Neural progenitor cell (in vitro differentiated cells): ENCODE measurements at regions not wholly inside any gene's neighbourhood (a gene's known extent, or its start where the extent isn't known, plus 50 kb on each side); places are given as distances from the start of the nearest gene placed in this dataset.

Source experiments
- DNase-seq: peaks from one replicate; pipeline ENCODE4 v3.0.0-alpha.2; 2016; ENCODE audit warnings: low spot score
- H2AFZ ChIP-seq: fragments of 200-600 bp; sonication (generic); replicated peaks from 2 replicates; pipeline ENCODE4 v1.6.1; 2016; ENCODE audit warnings: antibody characterized with exemption
- H3F3A ChIP-seq: fragments of 200-600 bp; sonication (generic); 2 replicates; pipeline ENCODE4 v1.6.1; 2016; ENCODE audit warnings: antibody characterized with exemption, low read depth
- H3K27ac ChIP-seq: fragments of 200-600 bp; sonication (generic); 2 replicates; pipeline ENCODE4 v1.5.1; 2016; ENCODE audit warnings: mild to moderate bottlenecking
- H3K27me3 ChIP-seq: fragments of 200-600 bp; sonication (generic); 2 replicates; pipeline ENCODE4 v1.6.1; 2016; ENCODE audit warnings: mild to moderate bottlenecking, moderate library complexity
- H3K36me3 ChIP-seq: fragments of 200-600 bp; sonication (generic); 2 replicates; pipeline ENCODE4 v1.5.1; 2016
- H3K4me1 ChIP-seq: fragments of 200-600 bp; sonication (generic); 2 replicates; pipeline ENCODE4 v1.6.1; 2016; ENCODE audit warnings: mixed run types
- H3K4me2 ChIP-seq: fragments of 200-600 bp; sonication (generic); 2 replicates; pipeline ENCODE4 v1.6.1; 2016
- H3K4me3 ChIP-seq: fragments of 200-600 bp; sonication (generic); 2 replicates; pipeline ENCODE4 v1.5.1; 2016
- H3K79me2 ChIP-seq: fragments of 200-600 bp; sonication (generic); 2 replicates; pipeline ENCODE4 v1.6.1; 2016; ENCODE audit warnings: low read depth
- H3K9ac ChIP-seq: fragments of 200-600 bp; sonication (generic); 2 replicates; pipeline ENCODE4 v1.6.1; 2016
- H3K9me3 ChIP-seq: fragments of 200-600 bp; sonication (generic); 2 replicates; pipeline ENCODE4 v1.5.1; 2016; ENCODE audit warnings: low read depth
- H4K20me1 ChIP-seq: fragments of 200-600 bp; sonication (generic); 2 replicates; pipeline ENCODE4 v1.6.1; 2016; ENCODE audit warnings: low read depth
- H3K27ac Mint-ChIP-seq: 3 replicates; pipeline ENCODE4 v1.8.0; 2021; ENCODE audit warnings: mixed read lengths
- H3K27me3 Mint-ChIP-seq: 2 replicates; pipeline ENCODE4 v1.8.0; 2022; ENCODE audit warnings: low read depth, mild to moderate bottlenecking, inconsistent platforms, moderate library complexity, mixed read lengths; ENCODE audit not compliant: insufficient read depth
- H3K36me3 Mint-ChIP-seq: 3 replicates; pipeline ENCODE4 v1.8.0; 2021; ENCODE audit warnings: mixed read lengths
- H3K4me1 Mint-ChIP-seq: 3 replicates; pipeline ENCODE4 v1.8.0; 2021; ENCODE audit warnings: mixed read lengths
- H3K4me3 Mint-ChIP-seq: 3 replicates; pipeline ENCODE4 v1.8.0; 2021; ENCODE audit warnings: mild to moderate bottlenecking, moderate library complexity, mixed read lengths
- H3K9me3 Mint-ChIP-seq: 3 replicates; pipeline ENCODE4 v1.8.0; 2020; ENCODE audit warnings: mixed read lengths
- CTCF ChIP-seq: fragments of 200-600 bp; sonication (generic); IDR thresholded peaks from 2 replicates; pipeline ENCODE4 v1.5.1; 2017; ENCODE audit warnings: antibody characterized with exemption, mild to moderate bottlenecking
- EZH2 ChIP-seq: fragments of 200-600 bp; sonication (generic); IDR thresholded peaks from 2 replicates; pipeline ENCODE4 v1.6.1; 2017; ENCODE audit warnings: antibody characterized with exemption, mild to moderate bottlenecking, moderate library complexity
- EZH2phosphoT487 ChIP-seq: fragments of 200-600 bp; sonication (generic); IDR thresholded peaks from 2 replicates; pipeline ENCODE4 v1.6.1; 2017; ENCODE audit warnings: antibody characterized with exemption

GRCh38 chr18:24875777-24876176 is 415.3 kb downstream of the HRH4 start:
- Histone ChIP-seq H3K9ac (no peak overlapping the region), H3K4me1 (peaks cover 31% of the 10 kb centered on the region), H3K79me2 (no peaks in the 10 kb centered on the region), H3K27me3 (no peaks in the 10 kb centered on the region), H4K20me1 (no peaks in the 10 kb centered on the region), H3K36me3 (no peaks in the 10 kb centered on the region), H3F3A (peaks cover 27% of the 10 kb centered on the region), H3K4me3 (no peak overlapping the region), H3K4me2 (no peak overlapping the region), H2AFZ (no peak overlapping the region), H3K27ac (no peak overlapping the region), H3K9me3 (no peaks in the 10 kb centered on the region)
- peaks cover 11% of the 10 kb centered on the region for H3K9me3 Mint-ChIP-seq
- no peak overlapping the region for H3K4me3 Mint-ChIP-seq
- peak overlapping the region; percentile 20 for H3K27ac Mint-ChIP-seq
- H3K4me1 Mint-ChIP-seq: peaks cover 38% of the 10 kb centered on the region
- peaks cover 2% of the 10 kb centered on the region for H3K27me3 Mint-ChIP-seq
- H3K36me3 Mint-ChIP-seq: peaks cover 10% of the 10 kb centered on the region
- TF ChIP-seq EZH2 (no peak), EZH2phosphoT487 (no peak), CTCF (no peak)
- DNase-seq: no peak

- H3K79me2 ChIP-seq: no peaks in the 10 kb centered on the region
- H3F3A ChIP-seq: peaks cover 27% of the 10 kb centered on the region
- Mint-ChIP-seq H3K4me1 (peaks cover 35% of the 10 kb centered on the region), H3K27ac (no peak overlapping the region), H3K27me3 (peaks cover 2% of the 10 kb centered on the region), H3K4me3 (no peak overlapping the region), H3K9me3 (peaks cover 11% of the 10 kb centered on the region), H3K36me3 (peaks cover 12% of the 10 kb centered on the region)
- no peak for DNase-seq
- no peak overlapping the region for H2AFZ ChIP-seq
- no peak overlapping the region for H3K4me2 ChIP-seq
- TF ChIP-seq EZH2phosphoT487: no peak
- TF ChIP-seq EZH2: no peak
- TF ChIP-seq CTCF: no peak
- H4K20me1 ChIP-seq: no peaks in the 10 kb centered on the region
- no peak overlapping the region for H3K27ac ChIP-seq
- H3K9me3 ChIP-seq: no peaks in the 10 kb centered on the region
- peaks cover 31% of the 10 kb centered on the region for H3K4me1 ChIP-seq
- H3K4me3 ChIP-seq: no peak overlapping the region
- H3K9ac ChIP-seq: no peak overlapping the region
- H3K27me3 ChIP-seq: no peaks in the 10 kb centered on the region
- H3K36me3 ChIP-seq: no peaks in the 10 kb centered on the region
These were observed 415.8 kb downstream of the HRH4 start for GRCh38 chr18:24876266-24876665.

GRCh38 chr18:24877066-24877465 is 416.6 kb downstream of the HRH4 start:
- H3K27ac ChIP-seq: peak overlapping the region; percentile 75

More at GRCh38 chr18:24877066-24877465, 416.6 kb downstream of the HRH4 start:
- no peak overlapping the region for H2AFZ ChIP-seq
- Mint-ChIP-seq H3K4me1 (peaks cover 35% of the 10 kb centered on the region), H3K27me3 (no peaks in the 10 kb centered on the region), H3K36me3 (peaks cover 14% of the 10 kb centered on the region), H3K27ac (peak overlapping the region; percentile 96), H3K4me3 (peak overlapping the region; percentile 14), H3K9me3 (peaks cover 11% of the 10 kb centered on the region)
- peaks cover 31% of the 10 kb centered on the region for H3K4me1 ChIP-seq
- no peaks in the 10 kb centered on the region for H4K20me1 ChIP-seq
- DNase-seq: peak; percentile 24
- TF ChIP-seq EZH2phosphoT487 (no peak), CTCF (no peak), EZH2 (no peak)
- no peaks in the 10 kb centered on the region for H3K9me3 ChIP-seq
- no peak overlapping the region for H3K4me3 ChIP-seq
- no peaks in the 10 kb centered on the region for H3K36me3 ChIP-seq
- H3F3A ChIP-seq: peaks cover 27% of the 10 kb centered on the region
- H3K27me3 ChIP-seq: no peaks in the 10 kb centered on the region
- H3K4me2 ChIP-seq: peak overlapping the region; percentile 32
- H3K9ac ChIP-seq: no peak overlapping the region
- no peaks in the 10 kb centered on the region for H3K79me2 ChIP-seq
